Endodermal cell (in vitro differentiated cells): ENCODE measurements at regions not wholly inside any gene's neighbourhood (a gene's known extent, or its start where the extent isn't known, plus 50 kb on each side); places are given as distances from the start of the nearest gene placed in this dataset.

Source experiments
- DNase-seq: peaks from one replicate; pipeline ENCODE4 v3.0.0-alpha.2; 2017
- H3K27ac ChIP-seq: 2 replicates; pipeline ENCODE4 v1.5.1; 2013; ENCODE audit warnings: mild to moderate bottlenecking, low read depth, low read length, moderate library complexity
- H3K27me3 ChIP-seq: 2 replicates; pipeline ENCODE4 v1.6.1; 2013; ENCODE audit warnings: mild to moderate bottlenecking, low read length, moderate library complexity; ENCODE audit not compliant: insufficient read depth, control insufficient read depth, poor library complexity, severe bottlenecking
- H3K36me3 ChIP-seq: 2 replicates; pipeline ENCODE4 v1.7.0; 2013; ENCODE audit warnings: mild to moderate bottlenecking, low read length, moderate library complexity; ENCODE audit not compliant: control insufficient read depth, insufficient read depth
- H3K4me1 ChIP-seq: one replicate; pipeline ENCODE4 v1.7.0; 2013; ENCODE audit warnings: low read length; ENCODE audit not compliant: control insufficient read depth, insufficient read depth
- H3K4me3 ChIP-seq: 2 replicates; pipeline ENCODE4 v1.5.1; 2013; ENCODE audit warnings: mild to moderate bottlenecking, low read length, moderate library complexity
- H3K9ac ChIP-seq: 2 replicates; pipeline ENCODE4 v1.6.1; 2013; ENCODE audit warnings: mild to moderate bottlenecking, low read length, moderate library complexity; ENCODE audit not compliant: poor library complexity, severe bottlenecking; ENCODE audit errors: extremely low read depth
- H3K9me3 ChIP-seq: 2 replicates; pipeline ENCODE4 v1.6.1; 2013; ENCODE audit warnings: mild to moderate bottlenecking, low read length, moderate library complexity; ENCODE audit not compliant: control insufficient read depth
- H3K27ac Mint-ChIP-seq: 2 replicates; pipeline ENCODE4 v1.8.0; 2020; ENCODE audit warnings: mixed read lengths
- H3K27me3 Mint-ChIP-seq: 2 replicates; pipeline ENCODE4 v1.8.0; 2021; ENCODE audit warnings: mild to moderate bottlenecking, mixed read lengths; ENCODE audit not compliant: insufficient read depth
- H3K36me3 Mint-ChIP-seq: 2 replicates; pipeline ENCODE4 v1.8.0; 2020; ENCODE audit warnings: low read depth, mixed read lengths
- H3K4me1 Mint-ChIP-seq: 2 replicates; pipeline ENCODE4 v1.8.0; 2020; ENCODE audit warnings: mixed read lengths
- H3K4me3 Mint-ChIP-seq: 2 replicates; pipeline ENCODE4 v1.8.0; 2020; ENCODE audit warnings: mild to moderate bottlenecking, moderate library complexity, mixed read lengths
- H3K9me3 Mint-ChIP-seq: 2 replicates; pipeline ENCODE4 v1.8.0; 2020; ENCODE audit warnings: mild to moderate bottlenecking, mixed read lengths
- WGBS, 2 experiments: methylation state at CpG; one replicate each; pipeline versions ENCODE4 v1.1.5 to v1.1.7; 2013; ENCODE audit warnings: missing lambda C conversion rate in 2 of 2, mixed read lengths in 1 of 2; ENCODE audit not compliant: insufficient coverage in 1 of 2, insufficient read length in 1 of 2; 5-methylcytosine and 5-hydroxymethylcytosine counted together
- TF ChIP-seq, protein P1 (sequence below): fragments of 200-600 bp; sonication (generic); conservative IDR thresholded peaks from 2 replicates; pipeline ENCODE4 v1.5.0; 2021; ENCODE audit warnings: antibody characterized with exemption, mild to moderate bottlenecking

GRCh38 chr17:73942703-73943415 lies 260.6 kb upstream of the RPL38 start:
- DNase-seq, result peak; percentile 28
- no peaks in the 10 kb centered on the region for H3K36me3 ChIP-seq
- Mint-ChIP-seq H3K36me3 (no peaks in the 10 kb centered on the region), H3K9me3 (no peaks in the 10 kb centered on the region), H3K27ac (no peak overlapping the region), H3K4me3 (no peak overlapping the region), H3K27me3 (peaks cover 51% of the 10 kb centered on the region), H3K4me1 (no peaks in the 10 kb centered on the region)
- WGBS, 2 experiments, result 93 to 96% methylated on average over 4 to 7 of the region's 7 CpGs
- no peak overlapping the region for H3K4me3 ChIP-seq
- no peaks in the 10 kb centered on the region for H3K4me1 ChIP-seq
- TF ChIP-seq, protein P1, sequence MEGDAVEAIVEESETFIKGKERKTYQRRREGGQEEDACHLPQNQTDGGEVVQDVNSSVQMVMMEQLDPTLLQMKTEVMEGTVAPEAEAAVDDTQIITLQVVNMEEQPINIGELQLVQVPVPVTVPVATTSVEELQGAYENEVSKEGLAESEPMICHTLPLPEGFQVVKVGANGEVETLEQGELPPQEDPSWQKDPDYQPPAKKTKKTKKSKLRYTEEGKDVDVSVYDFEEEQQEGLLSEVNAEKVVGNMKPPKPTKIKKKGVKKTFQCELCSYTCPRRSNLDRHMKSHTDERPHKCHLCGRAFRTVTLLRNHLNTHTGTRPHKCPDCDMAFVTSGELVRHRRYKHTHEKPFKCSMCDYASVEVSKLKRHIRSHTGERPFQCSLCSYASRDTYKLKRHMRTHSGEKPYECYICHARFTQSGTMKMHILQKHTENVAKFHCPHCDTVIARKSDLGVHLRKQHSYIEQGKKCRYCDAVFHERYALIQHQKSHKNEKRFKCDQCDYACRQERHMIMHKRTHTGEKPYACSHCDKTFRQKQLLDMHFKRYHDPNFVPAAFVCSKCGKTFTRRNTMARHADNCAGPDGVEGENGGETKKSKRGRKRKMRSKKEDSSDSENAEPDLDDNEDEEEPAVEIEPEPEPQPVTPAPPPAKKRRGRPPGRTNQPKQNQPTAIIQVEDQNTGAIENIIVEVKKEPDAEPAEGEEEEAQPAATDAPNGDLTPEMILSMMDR, result no peak
- H3K27ac ChIP-seq, result no peak overlapping the region
- H3K9me3 ChIP-seq, result no peaks in the 10 kb centered on the region
- H3K27me3 ChIP-seq, result no peaks in the 10 kb centered on the region
- H3K9ac ChIP-seq, result no peak overlapping the region

DNA sequence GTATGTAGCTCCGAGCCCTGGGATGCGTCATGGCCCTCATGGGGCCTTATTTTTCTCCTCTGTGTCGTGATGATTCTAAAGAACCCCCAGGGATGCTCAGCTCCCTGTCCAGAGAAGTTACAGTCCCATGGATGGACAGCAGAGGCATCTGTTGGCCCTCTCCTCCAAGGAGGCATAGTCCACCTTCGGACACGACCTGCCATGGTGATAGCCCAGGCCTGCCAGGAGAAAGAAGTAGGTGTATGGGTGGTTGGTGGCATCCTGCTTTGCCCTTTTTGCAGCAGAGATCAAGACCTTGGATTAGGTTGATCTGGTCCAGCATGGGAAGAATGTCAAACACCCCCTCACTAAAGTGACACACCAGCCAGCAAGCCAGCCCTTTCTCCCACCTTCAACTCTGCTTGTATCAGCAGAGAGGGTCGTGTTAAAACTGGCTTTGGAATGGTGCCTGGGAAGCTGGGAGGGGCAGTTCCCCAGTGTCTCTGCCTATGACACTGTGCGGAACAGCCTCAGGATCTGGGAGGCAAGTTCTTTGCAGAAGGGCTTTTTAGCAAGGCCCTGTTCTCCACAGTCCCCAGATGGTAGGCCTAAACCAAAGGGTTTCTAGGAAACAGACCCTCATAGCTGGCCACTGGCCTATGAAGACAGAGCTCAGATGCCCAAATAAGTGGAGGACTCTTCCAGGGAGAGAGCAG lies 259.9 kb upstream of the RPL38 start:
- no peaks in the 10 kb centered on the region for H3K36me3 ChIP-seq
- no peaks in the 10 kb centered on the region for H3K27me3 ChIP-seq
- no peaks in the 10 kb centered on the region for H3K4me1 ChIP-seq
- TF ChIP-seq, protein P1, result no peak
- H3K9ac ChIP-seq, result no peak overlapping the region
- H3K27ac ChIP-seq, result no peak overlapping the region
- H3K4me3 ChIP-seq, result no peak overlapping the region
- H3K4me3 Mint-ChIP-seq, result no peak overlapping the region
- 71 to 81% methylated on average over 5 to 7 of the region's 7 CpGs for WGBS, 2 experiments
- H3K27me3 Mint-ChIP-seq, result peaks cover 58% of the 10 kb centered on the region
- no peak overlapping the region for H3K27ac Mint-ChIP-seq
- DNase-seq, result peak; percentile 31
- no peaks in the 10 kb centered on the region for H3K9me3 ChIP-seq
- H3K36me3 Mint-ChIP-seq, result no peaks in the 10 kb centered on the region
- H3K4me1 Mint-ChIP-seq, result no peaks in the 10 kb centered on the region
- no peaks in the 10 kb centered on the region for H3K9me3 Mint-ChIP-seq

DNA sequence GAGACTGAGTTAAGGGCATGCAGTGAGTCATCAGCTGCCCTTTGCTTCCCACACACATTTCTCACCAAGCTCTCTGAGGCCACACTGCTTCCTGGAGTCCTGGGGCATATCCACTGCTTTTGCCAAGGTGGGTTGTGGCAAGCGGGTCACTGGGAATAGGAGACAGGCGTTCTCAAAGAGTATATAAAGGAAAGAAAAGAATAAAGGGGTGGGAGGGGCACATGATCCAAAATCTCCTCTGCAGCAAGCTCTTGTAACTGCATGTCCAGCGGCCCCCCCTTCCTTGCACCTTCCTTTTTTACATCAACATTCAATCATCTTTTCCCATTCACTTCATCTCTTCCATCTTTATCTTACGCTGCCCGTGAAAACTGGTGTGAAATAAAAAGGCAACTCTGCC lies 259.1 kb upstream of the RPL38 start:
- H3K27me3 Mint-ChIP-seq, result peaks cover 63% of the 10 kb centered on the region
- Histone ChIP-seq H3K9me3 (no peaks in the 10 kb centered on the region), H3K4me1 (no peaks in the 10 kb centered on the region), H3K27ac (no peak overlapping the region), H3K4me3 (no peak overlapping the region), H3K36me3 (no peaks in the 10 kb centered on the region), H3K27me3 (no peaks in the 10 kb centered on the region), H3K9ac (no peak overlapping the region)
- no peaks in the 10 kb centered on the region for H3K36me3 Mint-ChIP-seq
- WGBS, 2 experiments, result 93 to 100% methylated on average over 2 to 5 of the region's 5 CpGs
- no peak overlapping the region for H3K4me3 Mint-ChIP-seq
- no peaks in the 10 kb centered on the region for H3K4me1 Mint-ChIP-seq
- DNase-seq, result no peak
- H3K27ac Mint-ChIP-seq, result no peak overlapping the region
- TF ChIP-seq, protein P1, result no peak
- no peaks in the 10 kb centered on the region for H3K9me3 Mint-ChIP-seq
